Endodermal cell (in vitro differentiated cells): ENCODE measurements at regions not wholly inside any gene's neighbourhood (a gene's known extent, or its start where the extent isn't known, plus 50 kb on each side); places are given as distances from the start of the nearest gene placed in this dataset.

ENCODE experiments used
- DNase-seq: peaks from one replicate; pipeline ENCODE4 v3.0.0-alpha.2; 2017
- H3K27ac ChIP-seq: 2 replicates; pipeline ENCODE4 v1.5.1; 2013; ENCODE audit warnings: mild to moderate bottlenecking, low read depth, low read length, moderate library complexity
- H3K27me3 ChIP-seq: 2 replicates; pipeline ENCODE4 v1.6.1; 2013; ENCODE audit warnings: mild to moderate bottlenecking, low read length, moderate library complexity; ENCODE audit not compliant: insufficient read depth, control insufficient read depth, poor library complexity, severe bottlenecking
- H3K36me3 ChIP-seq: 2 replicates; pipeline ENCODE4 v1.7.0; 2013; ENCODE audit warnings: mild to moderate bottlenecking, low read length, moderate library complexity; ENCODE audit not compliant: control insufficient read depth, insufficient read depth
- H3K4me1 ChIP-seq: one replicate; pipeline ENCODE4 v1.7.0; 2013; ENCODE audit warnings: low read length; ENCODE audit not compliant: control insufficient read depth, insufficient read depth
- H3K4me3 ChIP-seq: 2 replicates; pipeline ENCODE4 v1.5.1; 2013; ENCODE audit warnings: mild to moderate bottlenecking, low read length, moderate library complexity
- H3K9ac ChIP-seq: 2 replicates; pipeline ENCODE4 v1.6.1; 2013; ENCODE audit warnings: mild to moderate bottlenecking, low read length, moderate library complexity; ENCODE audit not compliant: poor library complexity, severe bottlenecking; ENCODE audit errors: extremely low read depth
- H3K9me3 ChIP-seq: 2 replicates; pipeline ENCODE4 v1.6.1; 2013; ENCODE audit warnings: mild to moderate bottlenecking, low read length, moderate library complexity; ENCODE audit not compliant: control insufficient read depth
- H3K27ac Mint-ChIP-seq: 2 replicates; pipeline ENCODE4 v1.8.0; 2020; ENCODE audit warnings: mixed read lengths
- H3K27me3 Mint-ChIP-seq: 2 replicates; pipeline ENCODE4 v1.8.0; 2021; ENCODE audit warnings: mild to moderate bottlenecking, mixed read lengths; ENCODE audit not compliant: insufficient read depth
- H3K36me3 Mint-ChIP-seq: 2 replicates; pipeline ENCODE4 v1.8.0; 2020; ENCODE audit warnings: low read depth, mixed read lengths
- H3K4me1 Mint-ChIP-seq: 2 replicates; pipeline ENCODE4 v1.8.0; 2020; ENCODE audit warnings: mixed read lengths
- H3K4me3 Mint-ChIP-seq: 2 replicates; pipeline ENCODE4 v1.8.0; 2020; ENCODE audit warnings: mild to moderate bottlenecking, moderate library complexity, mixed read lengths
- H3K9me3 Mint-ChIP-seq: 2 replicates; pipeline ENCODE4 v1.8.0; 2020; ENCODE audit warnings: mild to moderate bottlenecking, mixed read lengths
- CTCF ChIP-seq: fragments of 200-600 bp; sonication (generic); conservative IDR thresholded peaks from 2 replicates; pipeline ENCODE4 v1.5.0; 2021; ENCODE audit warnings: antibody characterized with exemption, mild to moderate bottlenecking
- WGBS, 2 experiments: methylation state at CpG; one replicate each; pipeline versions ENCODE4 v1.1.5 to v1.1.7; 2013; ENCODE audit warnings: missing lambda C conversion rate in 2 of 2, mixed read lengths in 1 of 2; ENCODE audit not compliant: insufficient coverage in 1 of 2, insufficient read length in 1 of 2; 5-methylcytosine and 5-hydroxymethylcytosine counted together

- Histone ChIP-seq H3K4me1 (no peaks in the 10 kb centered on the region), H3K9ac (no peak overlapping the region), H3K27me3 (no peaks in the 10 kb centered on the region), H3K27ac (no peak overlapping the region), H3K36me3 (no peaks in the 10 kb centered on the region), H3K9me3 (no peaks in the 10 kb centered on the region), H3K4me3 (no peak overlapping the region)
- no peaks in the 10 kb centered on the region for H3K4me1 Mint-ChIP-seq
- H3K27ac Mint-ChIP-seq: no peak overlapping the region
- 96 to 100% methylated on average over 1 of the region's 1 CpG for WGBS, 2 experiments
- DNase-seq: no peak
- TF ChIP-seq CTCF: no peak
- H3K4me3 Mint-ChIP-seq: no peak overlapping the region
- H3K36me3 Mint-ChIP-seq: no peaks in the 10 kb centered on the region
- H3K9me3 Mint-ChIP-seq: no peaks in the 10 kb centered on the region
- peaks cover 12% of the 10 kb centered on the region for H3K27me3 Mint-ChIP-seq
These were observed 65.9 kb upstream of the PLPPR4 start for GRCh38 chr1:99198393-99198792.

- no peaks in the 10 kb centered on the region for H3K36me3 Mint-ChIP-seq
- H3K4me3 Mint-ChIP-seq: no peak overlapping the region
- H3K9me3 Mint-ChIP-seq: no peaks in the 10 kb centered on the region
These were observed 57.1 kb upstream of the PLPPR4 start for GRCh38 chr1:99207216-99207615.

More at GRCh38 chr1:99207216-99207615, 57.1 kb upstream of the PLPPR4 start:
- Histone ChIP-seq H3K4me1 (no peaks in the 10 kb centered on the region), H3K9ac (no peak overlapping the region), H3K9me3 (no peaks in the 10 kb centered on the region), H3K27ac (no peak overlapping the region), H3K27me3 (peaks cover 26% of the 10 kb centered on the region), H3K36me3 (no peaks in the 10 kb centered on the region), H3K4me3 (no peak overlapping the region)
- no peak for TF ChIP-seq CTCF
- WGBS, 2 experiments: 93% methylated on average over 3 of the region's 3 CpGs; no CpG with 5 or more reads in 1 of the 2 experiments
- H3K4me1 Mint-ChIP-seq: no peaks in the 10 kb centered on the region
- no peak for DNase-seq
- peaks cover 40% of the 10 kb centered on the region for H3K27me3 Mint-ChIP-seq
- no peak overlapping the region for H3K27ac Mint-ChIP-seq
